Dedifferentiated amniotic fluid mesenchymal stem cell (primary cell): ENCODE measurements at regions not wholly inside any gene's neighbourhood (a gene's known extent, or its start where the extent isn't known, plus 50 kb on each side); places are given as distances from the start of the nearest gene placed in this dataset.

Source experiments
- DNase-seq: peaks from one replicate; pipeline ENCODE4 v3.0.0-alpha.2; 2016; ENCODE audit errors: extremely low spot score

DNA sequence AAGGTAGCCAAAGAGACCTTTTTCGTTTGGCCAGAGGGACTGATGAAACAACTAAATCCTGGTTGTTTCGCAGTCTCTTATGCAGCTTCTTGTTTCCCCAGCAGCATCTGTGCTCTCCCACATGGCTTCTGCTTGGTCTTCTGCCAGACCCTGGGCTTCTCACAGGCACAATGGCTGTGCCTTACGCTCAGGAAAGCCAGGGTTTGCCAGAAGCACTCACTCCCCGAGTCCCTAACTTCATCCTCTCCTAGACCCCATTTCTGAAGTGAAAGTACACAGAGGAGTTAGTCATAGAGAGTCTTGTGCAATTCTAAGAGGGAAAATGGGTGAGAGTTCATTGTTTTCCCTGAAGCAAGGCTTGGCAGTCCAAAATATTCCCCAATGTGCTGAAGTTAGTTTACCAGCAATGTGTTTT, 121.7 kb downstream of the EVX1 start:
- peak; percentile 54 for DNase-seq

DNA sequence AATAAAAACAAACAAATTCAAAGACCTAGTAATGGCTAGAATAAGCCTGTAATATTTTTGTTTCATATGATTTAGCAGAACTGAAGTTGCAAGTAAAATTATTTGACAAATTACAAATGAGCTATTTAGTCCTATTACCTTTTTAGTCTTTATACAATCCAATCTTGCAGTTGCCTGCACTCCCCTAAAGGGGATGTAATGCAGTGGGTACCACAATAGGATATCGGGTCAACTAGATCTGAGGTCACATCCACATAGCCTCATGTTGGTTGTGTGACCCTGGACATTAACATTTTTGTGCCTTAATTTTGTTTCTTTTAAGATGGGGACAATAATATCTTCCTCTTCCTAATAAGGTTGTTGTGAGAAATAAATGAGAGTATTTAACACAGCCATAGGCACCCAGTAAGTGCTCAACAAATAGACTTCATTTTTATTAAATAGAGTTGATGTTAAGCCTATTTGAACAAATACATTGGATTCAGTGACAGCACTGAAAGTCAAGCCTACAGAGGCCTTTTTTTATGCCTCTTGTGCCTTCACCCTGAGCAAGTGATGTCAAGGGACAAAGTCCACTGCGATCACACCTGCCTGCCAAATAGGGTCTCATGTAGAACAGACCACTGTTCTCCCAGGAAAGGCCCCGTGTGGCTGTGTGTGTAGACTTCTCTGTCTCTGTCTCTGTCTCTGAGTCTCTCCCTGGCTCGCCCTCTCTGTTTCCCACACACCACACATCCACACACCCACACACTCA, 124.8 kb downstream of the EVX1 start:
- no peak for DNase-seq

DNA sequence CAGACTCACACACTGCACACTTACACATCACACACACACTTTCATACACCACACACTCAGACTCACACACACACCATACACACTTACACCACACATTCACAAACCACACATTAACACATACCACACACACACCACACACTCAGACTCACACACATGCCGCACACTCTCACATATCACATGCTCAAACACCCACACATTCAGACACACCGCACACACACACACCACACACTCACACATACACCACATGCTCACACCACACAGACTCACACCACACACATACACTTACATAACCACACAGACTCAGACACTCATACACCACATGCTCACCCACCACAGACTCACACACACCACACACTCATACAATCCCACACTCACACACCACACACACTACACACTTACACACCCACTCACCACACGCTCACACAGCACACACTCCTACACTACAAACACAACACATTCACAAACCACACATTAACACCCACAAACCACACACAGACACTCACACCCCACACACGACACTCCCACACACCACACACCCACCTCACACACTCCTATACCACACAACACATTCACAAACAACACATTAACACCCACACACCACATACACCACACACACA, 125.4 kb downstream of the EVX1 start:
- DNase-seq: no peak

DNA sequence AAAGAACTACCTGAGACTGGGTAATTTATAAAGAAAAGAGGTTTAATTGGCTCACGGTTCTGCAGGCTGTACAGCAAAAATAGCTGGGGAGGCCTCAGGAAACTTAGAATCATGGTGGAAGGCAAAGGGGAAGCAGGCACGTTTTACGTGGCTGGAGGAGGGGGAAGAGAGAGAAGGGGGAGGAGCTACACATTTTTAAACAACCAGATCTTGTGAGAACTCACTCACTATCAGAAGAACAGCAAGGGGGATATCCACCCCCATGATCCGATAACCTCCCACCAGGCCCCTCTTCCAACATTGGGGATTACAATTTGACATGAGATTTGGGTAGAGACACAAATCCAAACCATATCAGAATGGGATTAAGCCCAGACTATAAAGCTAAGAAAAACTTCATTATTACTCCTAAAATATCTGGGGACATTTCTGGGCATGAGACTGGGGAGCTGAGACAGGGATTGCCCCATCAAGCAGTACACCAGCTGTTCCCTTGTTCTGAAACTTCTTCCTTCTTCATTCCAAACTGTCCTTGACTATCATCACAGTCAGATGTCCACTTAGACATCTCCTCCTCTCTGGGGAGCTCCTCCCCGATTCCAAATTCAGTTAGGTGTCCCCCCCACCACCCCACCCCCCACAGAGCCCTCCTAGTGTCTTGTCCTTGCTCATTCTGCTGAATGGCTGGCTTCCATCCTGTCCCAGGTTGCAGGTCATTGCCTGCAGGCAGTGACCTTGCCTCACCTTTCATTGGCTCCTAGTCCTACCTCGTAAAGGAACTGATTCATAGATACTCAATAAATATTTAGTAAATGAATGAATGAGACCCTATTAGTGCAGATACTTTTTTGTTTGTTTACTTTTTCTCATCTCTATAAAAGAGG, 132.6 kb downstream of the EVX1 start:
- DNase-seq: no peak

DNA sequence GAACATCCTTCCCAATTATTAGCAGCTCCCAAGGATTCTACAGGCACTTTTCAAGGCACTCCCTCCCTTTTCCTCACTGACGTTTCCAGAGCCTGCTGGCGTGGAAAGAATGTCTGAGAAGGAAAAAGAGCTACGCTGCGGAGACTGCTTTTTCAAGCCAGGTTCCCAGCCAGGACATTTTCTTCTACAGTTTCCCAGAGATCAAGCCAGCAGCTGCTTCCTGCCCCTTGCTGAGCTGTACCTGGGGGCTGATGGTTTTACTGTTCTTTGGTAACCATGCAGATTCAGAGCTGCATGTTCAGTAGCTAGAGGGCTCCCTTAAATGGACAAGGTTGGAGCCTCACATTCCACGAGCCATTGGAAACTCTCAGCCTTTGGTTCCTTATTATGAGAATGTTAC, 133.4 kb downstream of the EVX1 start:
- no peak for DNase-seq

DNA sequence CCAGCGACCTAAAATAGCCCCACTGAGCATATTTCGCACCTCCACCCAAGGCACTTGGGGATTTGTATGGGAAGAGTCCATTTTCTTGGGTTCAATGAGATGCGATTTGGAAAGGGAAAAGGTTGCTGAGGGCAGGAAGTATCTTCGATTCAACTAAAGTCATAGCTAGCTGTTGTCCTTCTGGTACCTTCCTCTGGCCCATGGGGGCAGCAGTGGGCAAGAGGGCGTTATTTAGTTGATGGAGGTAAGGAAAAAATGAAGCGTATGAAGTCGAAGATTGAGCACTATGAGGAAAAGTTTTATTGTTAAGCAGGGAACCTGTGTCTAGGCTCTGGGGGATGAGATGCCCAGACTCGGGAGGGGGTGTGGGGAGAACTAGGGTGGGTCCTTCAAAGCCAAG, 135.4 kb downstream of the EVX1 start:
- DNase-seq: no peak

DNA sequence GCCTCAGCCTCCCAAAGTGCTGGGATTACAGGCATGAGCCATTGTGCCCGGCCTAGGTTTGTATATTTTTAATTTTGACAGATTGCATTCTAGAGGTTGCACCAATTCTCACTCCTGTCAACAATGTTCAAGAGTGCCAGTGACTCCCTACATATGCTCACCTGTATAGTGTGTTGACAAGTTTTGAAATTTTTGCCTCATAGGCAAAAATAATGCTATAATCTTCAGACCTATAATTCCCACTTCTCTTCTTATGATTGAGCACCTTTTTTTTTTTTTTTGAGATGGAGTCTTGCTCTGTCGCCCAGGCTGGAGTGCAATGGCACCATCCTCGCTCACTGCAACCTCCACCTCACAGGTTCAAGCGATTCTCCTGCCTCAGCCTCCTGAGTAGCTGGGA, 139.7 kb downstream of the EVX1 start:
- no peak for DNase-seq

DNA sequence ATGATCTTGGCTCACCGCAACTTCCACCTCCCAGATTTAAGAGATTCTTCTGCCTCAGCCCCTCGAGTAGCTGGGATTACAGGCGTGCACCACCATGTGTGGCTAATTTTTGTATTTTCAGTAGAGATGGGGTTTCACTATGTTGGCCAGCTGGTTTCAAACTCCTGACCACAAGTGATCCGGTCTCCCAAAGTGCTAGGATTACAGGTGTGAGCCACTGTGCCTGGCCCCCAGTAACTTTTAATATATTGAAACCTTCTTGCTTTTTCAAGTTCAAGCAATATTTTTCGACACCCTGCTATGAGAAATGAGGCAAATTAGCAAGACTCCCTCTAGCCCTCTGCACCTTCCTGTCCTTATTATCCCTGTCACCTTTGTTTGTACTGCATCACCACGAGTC, 144.0 kb downstream of the EVX1 start:
- no peak for DNase-seq

DNA sequence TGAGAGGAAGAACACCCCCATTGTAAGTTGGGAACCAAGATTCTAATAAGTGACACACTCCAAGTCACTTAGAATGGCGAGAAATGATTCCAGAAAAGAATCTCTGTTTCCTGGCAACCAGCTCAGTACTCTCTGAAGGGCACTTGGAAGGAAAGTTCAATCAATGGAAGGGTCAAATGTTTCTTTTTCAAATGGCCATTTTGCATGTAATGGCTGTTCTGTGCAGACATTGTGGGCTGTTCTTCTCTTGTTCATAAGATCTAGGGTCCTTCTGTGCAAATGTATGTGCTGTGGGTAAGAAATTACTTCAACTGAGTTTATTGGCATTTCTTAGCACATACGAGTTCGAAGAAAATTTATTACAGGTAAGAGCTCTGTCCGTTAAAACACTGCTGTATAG, 145.3 kb downstream of the EVX1 start:
- no peak for DNase-seq

DNA sequence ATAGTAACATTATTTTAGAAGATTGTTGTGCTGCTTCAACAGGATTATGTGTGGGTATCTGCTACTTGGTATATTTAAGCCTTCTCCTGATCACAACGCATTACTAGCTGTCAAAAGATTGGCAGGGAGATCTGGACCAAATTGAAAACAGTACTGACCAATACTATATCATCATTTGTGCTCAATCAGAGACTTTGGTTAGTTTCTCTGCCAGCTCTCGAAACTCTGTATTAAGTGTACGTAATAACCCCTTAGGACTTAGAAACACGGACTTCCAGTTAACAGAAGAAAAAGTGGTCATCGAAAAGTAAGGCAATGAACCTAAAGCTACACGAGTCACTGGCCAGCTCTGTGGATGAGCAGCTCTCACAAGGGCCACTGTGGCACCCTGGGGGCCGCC, 146.0 kb downstream of the EVX1 start:
- DNase-seq: no peak

DNA sequence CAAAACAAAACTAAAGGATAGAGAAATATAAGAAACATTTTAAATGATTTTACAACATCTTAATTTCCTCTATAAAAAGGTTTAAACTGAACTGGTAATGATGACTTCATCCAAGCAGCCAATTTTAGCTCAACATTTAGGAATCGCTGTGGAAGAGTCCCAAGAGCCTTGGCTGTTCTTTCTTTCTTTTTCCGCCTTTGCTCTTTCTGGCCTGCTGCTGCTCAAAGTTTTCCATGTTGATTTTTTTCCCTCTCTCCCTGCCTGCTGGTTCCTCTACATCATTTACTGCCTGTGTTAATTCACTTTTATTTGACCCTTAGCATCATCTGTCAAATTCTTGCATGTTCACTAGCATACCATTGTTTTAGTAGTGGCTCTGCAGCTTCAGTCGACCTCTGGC, 146.9 kb downstream of the EVX1 start:
- no peak for DNase-seq

DNA sequence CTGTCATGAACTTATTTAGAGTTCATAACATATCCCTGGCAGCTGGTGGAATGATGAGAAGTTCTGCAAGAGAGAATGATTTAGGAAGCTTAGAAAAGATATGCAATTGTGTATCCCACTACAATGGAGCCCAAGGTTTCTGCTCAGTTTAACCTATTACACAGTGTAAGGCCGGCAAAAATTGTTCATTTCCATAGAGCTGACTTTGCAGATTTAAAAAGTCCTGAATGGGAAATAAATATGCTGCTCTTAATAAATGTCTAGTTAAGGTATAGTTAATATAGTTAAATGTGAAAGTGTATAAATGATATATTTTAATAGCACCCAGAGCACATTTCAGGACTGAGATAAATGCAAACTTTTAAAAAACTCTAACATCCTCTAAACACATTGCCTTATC, 149.9 kb downstream of the EVX1 start:
- DNase-seq: no peak

DNA sequence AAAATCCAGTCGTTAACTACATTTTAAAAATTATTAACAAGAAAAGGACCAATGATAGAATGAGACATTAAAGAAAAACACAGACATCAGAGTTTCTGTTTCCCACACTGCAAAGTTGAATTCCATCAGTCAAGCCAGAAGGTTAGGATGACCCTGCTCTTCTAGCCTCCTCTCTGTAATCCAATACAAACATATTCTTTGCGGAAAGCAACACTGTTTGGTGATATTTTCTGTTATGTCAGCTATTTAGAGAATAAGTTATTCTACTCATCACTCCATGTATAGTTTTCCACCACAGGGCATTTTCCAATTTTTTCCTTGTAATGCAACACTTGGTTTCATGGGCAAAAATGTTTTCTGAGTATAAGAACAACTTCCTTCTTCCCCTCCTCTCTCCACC, 152.3 kb downstream of the EVX1 start:
- DNase-seq: no peak

DNA sequence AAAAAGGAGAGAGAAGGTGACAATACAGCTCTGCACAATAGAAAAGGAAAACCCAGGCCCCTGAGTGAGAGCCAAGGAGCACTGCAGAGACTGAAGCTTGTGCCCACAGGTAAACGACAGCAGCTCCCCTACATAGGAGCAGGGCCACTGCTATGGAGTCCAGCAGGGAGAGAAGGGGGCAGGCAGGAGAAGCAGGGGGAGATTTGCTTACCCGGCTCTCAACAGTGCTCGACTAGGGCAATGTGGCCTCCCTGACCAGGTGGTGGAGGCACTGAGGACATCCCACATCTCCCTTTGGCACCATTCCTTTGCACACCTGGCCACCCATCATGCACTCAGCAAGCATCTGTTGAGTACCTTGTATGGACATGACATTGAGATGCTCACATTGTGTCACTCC, 153.0 kb downstream of the EVX1 start:
- no peak for DNase-seq

DNA sequence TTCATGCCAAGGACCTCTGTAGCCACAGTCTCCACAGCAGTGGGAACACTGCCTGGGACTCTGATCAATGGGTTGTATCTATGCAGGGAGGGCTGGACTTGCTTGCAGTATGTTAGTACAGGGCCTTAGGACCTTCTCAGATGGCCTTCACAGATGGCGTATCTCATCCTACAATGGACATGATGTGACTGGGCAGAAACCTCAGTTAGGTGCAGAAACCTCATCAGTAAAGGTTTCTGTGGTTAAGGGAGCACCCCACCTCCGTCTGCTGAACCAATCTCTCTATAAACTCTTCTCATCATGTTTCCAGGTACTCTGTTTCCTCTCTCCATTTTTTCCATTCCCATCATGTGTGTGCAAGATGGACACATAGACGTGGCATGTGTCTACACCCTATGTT, 154.9 kb downstream of the EVX1 start:
- DNase-seq: no peak

DNA sequence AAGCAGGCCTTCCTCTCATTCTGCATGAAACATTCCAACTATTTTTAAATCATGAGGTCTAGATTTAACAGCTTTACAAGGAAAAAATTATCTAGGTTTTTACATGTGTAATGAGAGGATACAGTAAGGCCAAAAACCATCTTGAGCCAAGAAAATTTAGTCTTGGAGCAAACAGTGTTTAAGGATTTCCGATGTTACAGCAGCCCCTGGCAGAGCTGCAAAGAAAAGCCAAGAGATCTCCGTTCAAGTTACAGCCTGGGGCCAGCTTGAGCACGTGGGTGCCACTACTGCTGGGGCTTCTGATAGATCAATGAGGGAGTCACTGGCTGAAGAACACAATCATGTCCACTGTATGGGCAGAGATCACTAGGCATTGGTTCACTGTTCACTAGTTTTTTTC, 156.2 kb downstream of the EVX1 start:
- DNase-seq: no peak

DNA sequence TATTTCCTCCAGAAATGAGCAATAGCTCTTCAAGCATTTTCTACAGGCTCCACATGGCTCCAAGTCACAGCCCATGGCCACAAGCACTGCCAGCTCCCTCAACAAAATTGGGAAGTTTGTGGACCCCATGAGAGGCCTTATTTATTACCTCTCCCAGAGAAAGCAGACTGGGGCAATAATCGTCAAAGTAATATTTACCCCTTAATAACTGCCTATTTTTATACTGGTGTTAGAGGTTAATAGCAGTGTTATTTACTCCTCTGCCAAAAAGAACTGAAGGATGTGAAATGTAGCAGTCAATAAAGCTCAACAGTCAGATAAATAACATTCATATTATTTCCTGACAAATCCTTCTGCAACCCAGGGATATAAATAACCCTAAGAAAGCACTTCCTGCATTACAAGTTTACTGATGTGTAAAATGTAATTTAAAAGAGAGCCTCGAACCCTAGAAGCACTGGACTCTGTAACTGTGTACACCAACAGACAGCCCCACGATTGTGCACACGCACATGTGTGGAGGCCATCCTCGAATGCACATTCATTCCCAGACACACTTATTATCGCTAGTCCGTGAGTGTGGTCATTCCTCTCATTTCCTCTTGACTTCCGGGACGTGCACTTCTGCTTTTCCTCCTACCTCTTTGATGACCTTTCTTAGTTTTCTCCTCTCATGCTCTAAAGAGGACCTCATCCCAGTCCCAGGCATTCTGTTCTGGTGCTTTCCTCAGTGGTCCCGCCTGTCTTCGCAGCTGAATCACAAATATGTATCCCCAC, 157.4 kb downstream of the EVX1 start:
- no peak for DNase-seq

DNA sequence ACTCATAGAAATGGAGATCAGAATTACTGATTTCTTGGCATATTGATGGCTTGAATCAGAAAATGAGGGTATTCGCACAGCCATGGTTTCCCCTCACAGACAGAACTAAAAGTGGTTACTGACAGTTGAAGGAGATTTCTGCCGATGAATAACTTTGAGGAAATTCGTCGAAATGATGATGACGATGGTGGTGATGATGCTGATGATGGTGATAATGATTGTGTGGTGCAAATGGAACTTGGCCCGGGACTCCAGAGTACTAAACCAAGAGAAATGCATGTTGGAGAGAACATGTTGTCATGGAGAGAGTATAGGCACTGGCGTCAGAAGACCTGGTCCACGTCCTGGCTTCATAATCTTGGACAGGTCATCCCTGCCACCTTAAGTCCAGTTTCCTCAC, 163.2 kb downstream of the EVX1 start:
- no peak for DNase-seq

DNA sequence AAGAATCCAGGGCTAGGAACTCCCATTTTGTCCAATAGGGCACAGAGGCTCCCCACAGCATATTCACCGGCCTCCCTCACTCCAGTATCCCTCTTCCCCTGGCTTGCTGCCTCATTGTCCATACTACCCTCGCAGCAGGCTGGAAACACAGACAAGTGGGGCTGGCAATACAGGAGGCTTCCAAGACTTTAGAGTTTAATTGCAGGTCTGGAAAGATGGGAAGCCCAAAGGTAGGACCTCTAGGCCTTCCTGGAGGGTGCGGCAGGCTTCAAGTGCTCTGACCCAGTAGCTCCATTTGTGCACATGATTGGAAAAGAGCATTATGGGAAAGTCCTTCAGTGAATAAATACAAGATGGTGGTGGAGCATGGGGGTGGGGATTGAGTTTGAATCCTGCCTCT, 166.7 kb downstream of the EVX1 start:
- no peak for DNase-seq

DNA sequence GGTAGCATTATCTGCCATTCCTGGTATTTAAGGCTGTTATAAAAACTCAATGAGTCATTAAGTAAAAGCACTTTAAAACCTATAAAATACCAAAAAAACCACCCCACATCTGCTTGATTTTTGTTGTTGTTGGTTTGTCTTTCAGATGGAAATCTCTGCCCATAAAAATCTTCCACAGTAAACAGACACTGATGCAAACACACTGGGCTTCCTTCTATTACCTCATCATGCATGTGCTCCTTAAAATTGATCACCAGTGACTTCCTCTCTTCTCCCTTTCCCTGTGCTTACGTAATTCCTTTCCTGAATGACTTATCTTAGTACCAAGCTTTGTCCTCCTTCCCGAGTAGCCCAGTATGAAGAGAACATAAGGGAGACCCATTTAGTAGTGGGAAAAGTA, 167.2 kb downstream of the EVX1 start:
- DNase-seq: no peak

DNA sequence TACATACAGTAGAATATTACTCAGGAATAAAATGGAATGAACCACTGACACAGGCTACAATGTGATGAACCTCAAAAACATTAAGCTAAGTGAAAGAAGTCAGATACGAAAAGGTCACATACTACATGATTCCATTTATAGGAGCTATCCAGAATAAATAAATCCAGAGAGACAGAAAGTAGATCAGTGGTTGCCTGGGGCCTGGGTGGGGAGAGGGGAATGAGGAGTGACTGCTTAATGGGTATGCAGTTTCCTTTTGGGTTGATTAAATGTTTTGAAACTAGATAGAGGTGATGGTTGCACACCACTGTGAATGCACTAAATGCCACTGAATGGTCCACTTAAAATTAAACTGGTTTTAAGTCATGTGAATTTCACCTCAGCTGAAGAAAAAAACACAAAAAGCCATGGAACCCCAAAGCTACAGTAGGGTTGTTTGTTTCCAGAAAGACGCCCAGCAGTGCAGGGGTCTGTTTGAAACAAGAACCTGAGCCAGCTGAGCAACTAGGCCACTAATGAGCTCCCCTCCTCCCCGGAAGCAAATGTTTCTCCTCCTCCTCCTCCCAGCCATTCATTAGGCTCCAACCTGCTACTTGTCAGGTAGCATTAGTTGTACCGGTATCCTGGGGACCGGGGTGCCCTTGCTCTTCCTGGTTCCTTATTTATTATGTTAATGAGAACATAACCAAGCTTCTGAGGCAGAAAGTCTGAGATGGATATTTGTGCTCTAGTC, 168.4 kb downstream of the EVX1 start:
- no peak for DNase-seq
